Right ventricle myocardium inferior (tissue), 1 donor: ENCODE measurements at regions not wholly inside any gene's neighbourhood (a gene's known extent, or its start where the extent isn't known, plus 50 kb on each side); places are given as distances from the start of the nearest gene placed in this dataset.

ENCODE experiments used
- ATAC-seq: fragments of 200-7000 bp; cut with Tn5 transposase; one replicate; pipeline ENCODE4 v1.9.1; 2020; ENCODE audit warnings: mild to moderate bottlenecking, moderate library complexity
- DNase-seq: peaks from one replicate; pipeline ENCODE4 v3.0.0; 2021; ENCODE audit errors: missing footprints
- intact Hi-C: fragments of 100-400 bp; cut with DNase I; formaldehyde crosslinking; loops from one replicate; pipeline ENCODE4 v1.11.0; 2022
- donor health status: DM: no; HTN: yes; CAD: no; lungs with severe emphysema.

GRCh38 chr17:72392056-72393010 is 271.5 kb downstream of the SOX9 start:
- ATAC-seq = peak; percentile 45
- no peak for DNase-seq
- intact Hi-C loops = no loop called here

- ATAC-seq (no peak), DNase-seq (no peak)
- intact Hi-C loops = no loop called here
These were observed 272.7 kb downstream of the SOX9 start for GRCh38 chr17:72393553-72393952.

GRCh38 chr17:72394531-72394930 is 273.7 kb downstream of the SOX9 start:
- intact Hi-C loops = no loop called here

GRCh38 chr17:72396121-72396520 is 275.3 kb downstream of the SOX9 start:
- intact Hi-C loops = no loop called here
- ATAC-seq = no peak
- DNase-seq = no peak

More at GRCh38 chr17:72394531-72394930, 273.7 kb downstream of the SOX9 start:
- ATAC-seq = no peak
- no peak for DNase-seq

GRCh38 chr17:72397223-72397667 is 276.4 kb downstream of the SOX9 start:
- DNase-seq (no peak), ATAC-seq (no peak)
- intact Hi-C loops = no loop called here

GRCh38 chr17:72397687-72398086 is 276.9 kb downstream of the SOX9 start:
- intact Hi-C loops = no loop called here
- ATAC-seq (no peak), DNase-seq (no peak)

- intact Hi-C loops = no loop called here
- ATAC-seq (no peak), DNase-seq (no peak)
These were observed 278.3 kb downstream of the SOX9 start for GRCh38 chr17:72399023-72399607.

GRCh38 chr17:72399608-72400487 is 279.0 kb downstream of the SOX9 start:
- intact Hi-C loops = no loop called here
- ATAC-seq = no peak
- DNase-seq = no peak

- intact Hi-C loops = no loop called here
- ATAC-seq (no peak), DNase-seq (no peak)
These were observed 279.6 kb downstream of the SOX9 start for GRCh38 chr17:72400488-72400827.

- ATAC-seq = no peak
- DNase-seq = no peak
- intact Hi-C loops = no loop called here
These were observed 280.0 kb downstream of the SOX9 start for GRCh38 chr17:72400863-72401262.

GRCh38 chr17:72401883-72402726 is 281.3 kb downstream of the SOX9 start:
- no peak for DNase-seq
- ATAC-seq = no peak
- intact Hi-C loops = no loop called here

- DNase-seq (no peak), ATAC-seq (no peak)
- intact Hi-C loops = no loop called here
These were observed 281.9 kb downstream of the SOX9 start for GRCh38 chr17:72402727-72403210.

GRCh38 chr17:72403713-72404209 is 282.9 kb downstream of the SOX9 start:
- ATAC-seq (no peak), DNase-seq (no peak)
- intact Hi-C loops = no loop called here

- DNase-seq (no peak), ATAC-seq (no peak)
- intact Hi-C loops = no loop called here
These were observed 284.1 kb downstream of the SOX9 start for GRCh38 chr17:72404872-72405271.

GRCh38 chr17:72405662-72406230 is 284.9 kb downstream of the SOX9 start:
- no peak for DNase-seq
- no peak for ATAC-seq
- intact Hi-C loops = no loop called here

- DNase-seq = no peak
- intact Hi-C loops = no loop called here
- ATAC-seq = no peak
These were observed 285.7 kb downstream of the SOX9 start for GRCh38 chr17:72406498-72406897.

GRCh38 chr17:72407336-72407909 is 286.6 kb downstream of the SOX9 start:
- ATAC-seq = peak; percentile 72
- intact Hi-C loops = no loop called here
- DNase-seq = no peak

- ATAC-seq (no peak), DNase-seq (no peak)
- intact Hi-C loops = no loop called here
These were observed 287.1 kb downstream of the SOX9 start for GRCh38 chr17:72407931-72408330.
